ENCODE measurements at regions not wholly inside any gene's neighbourhood (a gene's known extent, or its start where the extent isn't known, plus 50 kb on each side); places are given as distances from the start of the nearest gene placed in this dataset.

- ChIA-PET RAD21 (ENCODE audit: low non-redundant PET in 1 of 2, low total read pairs in 2 of 2, uncharacterized antibody in 2 of 2, unreplicated experiment in 2 of 2) (no interaction called here), CTCF (no interaction called here), POLR2A (no interaction called here)
- ATAC-seq (no peak), DNase-seq (ENCODE audit: low read depth, low spot score) (no peak)
- Histone ChIP-seq H4K20me1 (ENCODE audit: insufficient read depth) (no peaks in the 10 kb centered on the region), H3K27ac (ENCODE audit: low read depth, low read length) (no peak overlapping the region), H2AFZ (ENCODE audit: low read depth, low read length, poor library complexity, severe bottlenecking) (no peak overlapping the region), H3K9me3 (ENCODE audit: control insufficient read depth in 1 of 2, insufficient read depth in 1 of 2, low read depth in 1 of 2, low read length in 2 of 2) (peaks cover 0 to 13% of the 10 kb centered on the region in 2 experiments; a peak in 1 of 4 replicates), H3K9me2 (ENCODE audit: insufficient read depth) (no peaks in the 10 kb centered on the region), H3K27me3 (ENCODE audit: insufficient read depth, low read length) (no peaks in the 10 kb centered on the region), H3K4me1 (ENCODE audit: control insufficient read depth in 1 of 2, insufficient read depth in 2 of 2, low read length in 2 of 2) (no peaks in the 10 kb centered on the region), H3K9ac (ENCODE audit: low read length) (no peak overlapping the region), H3K4me2 (ENCODE audit: low read length) (no peak overlapping the region), H3K36me3 (ENCODE audit: control insufficient read depth in 1 of 2, insufficient read depth in 2 of 2, low read length in 2 of 2) (no peaks in the 10 kb centered on the region), H3K4me3 (replicated peaks in 1 of 2; ENCODE audit: low read depth in 1 of 2, low read length in 2 of 2) (no peak overlapping the region), H3K79me2 (ENCODE audit: insufficient read depth, low read length) (no peaks in the 10 kb centered on the region)
- intact Hi-C loops (cut with micrococcal nuclease), result no loop called here
- no TSS peak for BruUV-seq (replicated peaks)
- TF ChIP-seq ZFX (IDR thresholded peaks at IDR 0.05) (no peak), SRF (IDR thresholded peaks at IDR 0.05; ENCODE audit: low read depth) (no peak), MAX (IDR thresholded peaks at IDR 0.05) (no peak), SP1 (IDR thresholded peaks at IDR 0.05; ENCODE audit: low read depth) (no peak), CTCF (IDR thresholded peaks at IDR 0.05 in 2 of 3, conservative IDR thresholded peaks at IDR 0.05 in 1 of 3; ENCODE audit: borderline replicate concordance in 1 of 3, insufficient read depth in 1 of 3, low read depth in 2 of 3, low read length in 2 of 3) (no peak), POLR2A (IDR thresholded peaks at IDR 0.05; ENCODE audit: borderline replicate concordance, extremely low read depth, insufficient read depth, insufficient read length) (no peak), ATF3 (IDR thresholded peaks at IDR 0.05) (no peak), YY1 (IDR thresholded peaks at IDR 0.05; ENCODE audit: extremely low read depth, insufficient replicate concordance, low read depth, low read length) (no peak), RAD21 (IDR thresholded peaks at IDR 0.05; ENCODE audit: low read depth) (no peak), EGR1 (IDR thresholded peaks at IDR 0.05; ENCODE audit: low read depth) (no peak), ZNF274 (IDR thresholded peaks at IDR 0.05; ENCODE audit: low read depth, low read length) (no peak), REST (IDR thresholded peaks at IDR 0.05; ENCODE audit: low read depth) (no peak), POLR2AphosphoS5 (IDR thresholded peaks at IDR 0.05; ENCODE audit: low read depth, low read length) (no peak), ELF1 (IDR thresholded peaks at IDR 0.05; ENCODE audit: borderline replicate concordance, low read depth) (no peak), TCF7L2 (IDR thresholded peaks at IDR 0.05; ENCODE audit: borderline replicate concordance, extremely low read depth, insufficient read depth, insufficient read length) (no peak), JUND (IDR thresholded peaks at IDR 0.05) (no peak), CEBPB (IDR thresholded peaks at IDR 0.05; ENCODE audit: low read depth) (no peak), ZBTB33 (IDR thresholded peaks at IDR 0.05; ENCODE audit: extremely low read depth, insufficient replicate concordance, low read length) (no peak)
These were observed 567.9 kb upstream of the CDH11 start for GRCh38 chr16:65689726-65690125.
